Suppressor macrophage (primary cell): ENCODE measurements at regions not wholly inside any gene's neighbourhood (a gene's known extent, or its start where the extent isn't known, plus 50 kb on each side); places are given as distances from the start of the nearest gene placed in this dataset.
"Not testable (repeated sequence)": the region's sequence is repeated elsewhere in the genome, so short reads cannot be mapped to it uniquely, and the experiment has no call there.

Experiments
- DNase-seq, 4 experiments: peaks; one replicate each; pipeline ENCODE4 v3.0.0-alpha.2; 2020 to 2022

- no peak for DNase-seq
Observed at GRCh38 chr5:83802686-83803085, 82.0 kb upstream of the HAPLN1 start.

GRCh38 chr5:83800201-83800600, 79.5 kb upstream of the HAPLN1 start:
- no peak for DNase-seq

GRCh38 chr5:83799020-83799419, 78.4 kb upstream of the HAPLN1 start:
- DNase-seq = not testable (repeated sequence)

- DNase-seq = no peak
Observed at GRCh38 chr5:83789371-83789770, 68.7 kb upstream of the HAPLN1 start.

- no peak for DNase-seq
Observed at GRCh38 chr5:83787631-83788030, 67.0 kb upstream of the HAPLN1 start.

- no peak for DNase-seq
Observed at GRCh38 chr5:83785176-83785668, 64.6 kb upstream of the HAPLN1 start.

- no peak for DNase-seq
Observed at GRCh38 chr5:83780699-83781350, 60.2 kb upstream of the HAPLN1 start.

- DNase-seq = no peak
Observed at GRCh38 chr5:83777856-83778255, 57.2 kb upstream of the HAPLN1 start.

- no peak for DNase-seq
Observed at GRCh38 chr5:83776437-83777031, 55.9 kb upstream of the HAPLN1 start.
